ENCODE measurements at regions not wholly inside any gene's neighbourhood (a gene's known extent, or its start where the extent isn't known, plus 50 kb on each side); places are given as distances from the start of the nearest gene placed in this dataset.

- TF ChIP-seq SNAI2 (CRISPR knock-in tag; IDR thresholded peaks at IDR 0.05), result no peak
- no peak for TF ChIP-seq ZFP30 (CRISPR knock-in tag; IDR thresholded peaks at IDR 0.05)
- no peak for TF ChIP-seq CSDC2 (CRISPR knock-in tag; IDR thresholded peaks at IDR 0.05)
- no peak for TF ChIP-seq ZC3H10 (CRISPR knock-in tag; IDR thresholded peaks at IDR 0.05)
- TF ChIP-seq, protein P1, sequence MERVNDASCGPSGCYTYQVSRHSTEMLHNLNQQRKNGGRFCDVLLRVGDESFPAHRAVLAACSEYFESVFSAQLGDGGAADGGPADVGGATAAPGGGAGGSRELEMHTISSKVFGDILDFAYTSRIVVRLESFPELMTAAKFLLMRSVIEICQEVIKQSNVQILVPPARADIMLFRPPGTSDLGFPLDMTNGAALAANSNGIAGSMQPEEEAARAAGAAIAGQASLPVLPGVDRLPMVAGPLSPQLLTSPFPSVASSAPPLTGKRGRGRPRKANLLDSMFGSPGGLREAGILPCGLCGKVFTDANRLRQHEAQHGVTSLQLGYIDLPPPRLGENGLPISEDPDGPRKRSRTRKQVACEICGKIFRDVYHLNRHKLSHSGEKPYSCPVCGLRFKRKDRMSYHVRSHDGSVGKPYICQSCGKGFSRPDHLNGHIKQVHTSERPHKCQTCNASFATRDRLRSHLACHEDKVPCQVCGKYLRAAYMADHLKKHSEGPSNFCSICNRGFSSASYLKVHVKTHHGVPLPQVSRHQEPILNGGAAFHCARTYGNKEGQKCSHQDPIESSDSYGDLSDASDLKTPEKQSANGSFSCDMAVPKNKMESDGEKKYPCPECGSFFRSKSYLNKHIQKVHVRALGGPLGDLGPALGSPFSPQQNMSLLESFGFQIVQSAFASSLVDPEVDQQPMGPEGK (CRISPR knock-in tag; IDR thresholded peaks at IDR 0.05; ENCODE audit: borderline replicate concordance), result no peak
- no peak for TF ChIP-seq ZNF8 (CRISPR knock-in tag; IDR thresholded peaks at IDR 0.05)
- TF ChIP-seq CSRNP3 (CRISPR knock-in tag; IDR thresholded peaks at IDR 0.05), result no peak
- no peak for TF ChIP-seq OSR1 (CRISPR knock-in tag; IDR thresholded peaks at IDR 0.05)
- no peak for TF ChIP-seq ARNTL (CRISPR knock-in tag; IDR thresholded peaks at IDR 0.05; ENCODE audit: borderline replicate concordance, low read depth)
- TF ChIP-seq, protein P2, sequence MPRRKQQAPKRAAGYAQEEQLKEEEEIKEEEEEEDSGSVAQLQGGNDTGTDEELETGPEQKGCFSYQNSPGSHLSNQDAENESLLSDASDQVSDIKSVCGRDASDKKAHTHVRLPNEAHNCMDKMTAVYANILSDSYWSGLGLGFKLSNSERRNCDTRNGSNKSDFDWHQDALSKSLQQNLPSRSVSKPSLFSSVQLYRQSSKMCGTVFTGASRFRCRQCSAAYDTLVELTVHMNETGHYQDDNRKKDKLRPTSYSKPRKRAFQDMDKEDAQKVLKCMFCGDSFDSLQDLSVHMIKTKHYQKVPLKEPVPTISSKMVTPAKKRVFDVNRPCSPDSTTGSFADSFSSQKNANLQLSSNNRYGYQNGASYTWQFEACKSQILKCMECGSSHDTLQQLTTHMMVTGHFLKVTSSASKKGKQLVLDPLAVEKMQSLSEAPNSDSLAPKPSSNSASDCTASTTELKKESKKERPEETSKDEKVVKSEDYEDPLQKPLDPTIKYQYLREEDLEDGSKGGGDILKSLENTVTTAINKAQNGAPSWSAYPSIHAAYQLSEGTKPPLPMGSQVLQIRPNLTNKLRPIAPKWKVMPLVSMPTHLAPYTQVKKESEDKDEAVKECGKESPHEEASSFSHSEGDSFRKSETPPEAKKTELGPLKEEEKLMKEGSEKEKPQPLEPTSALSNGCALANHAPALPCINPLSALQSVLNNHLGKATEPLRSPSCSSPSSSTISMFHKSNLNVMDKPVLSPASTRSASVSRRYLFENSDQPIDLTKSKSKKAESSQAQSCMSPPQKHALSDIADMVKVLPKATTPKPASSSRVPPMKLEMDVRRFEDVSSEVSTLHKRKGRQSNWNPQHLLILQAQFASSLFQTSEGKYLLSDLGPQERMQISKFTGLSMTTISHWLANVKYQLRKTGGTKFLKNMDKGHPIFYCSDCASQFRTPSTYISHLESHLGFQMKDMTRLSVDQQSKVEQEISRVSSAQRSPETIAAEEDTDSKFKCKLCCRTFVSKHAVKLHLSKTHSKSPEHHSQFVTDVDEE (CRISPR knock-in tag; IDR thresholded peaks at IDR 0.05), result no peak
- TF ChIP-seq, protein P3, sequence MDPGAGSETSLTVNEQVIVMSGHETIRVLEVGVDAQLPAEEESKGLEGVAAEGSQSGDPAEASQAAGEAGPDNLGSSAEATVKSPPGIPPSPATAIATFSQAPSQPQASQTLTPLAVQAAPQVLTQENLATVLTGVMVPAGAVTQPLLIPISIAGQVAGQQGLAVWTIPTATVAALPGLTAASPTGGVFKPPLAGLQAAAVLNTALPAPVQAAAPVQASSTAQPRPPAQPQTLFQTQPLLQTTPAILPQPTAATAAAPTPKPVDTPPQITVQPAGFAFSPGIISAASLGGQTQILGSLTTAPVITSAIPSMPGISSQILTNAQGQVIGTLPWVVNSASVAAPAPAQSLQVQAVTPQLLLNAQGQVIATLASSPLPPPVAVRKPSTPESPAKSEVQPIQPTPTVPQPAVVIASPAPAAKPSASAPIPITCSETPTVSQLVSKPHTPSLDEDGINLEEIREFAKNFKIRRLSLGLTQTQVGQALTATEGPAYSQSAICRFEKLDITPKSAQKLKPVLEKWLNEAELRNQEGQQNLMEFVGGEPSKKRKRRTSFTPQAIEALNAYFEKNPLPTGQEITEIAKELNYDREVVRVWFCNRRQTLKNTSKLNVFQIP (CRISPR knock-in tag; IDR thresholded peaks at IDR 0.05; ENCODE audit: borderline replicate concordance, low read depth), result no peak
- TF ChIP-seq PPARA (CRISPR knock-in tag; IDR thresholded peaks at IDR 0.05; ENCODE audit: borderline replicate concordance), result no peak
- no peak for TF ChIP-seq ZNF565 (CRISPR knock-in tag; conservative IDR thresholded peaks at IDR 0.05; ENCODE audit: low read depth)
Observed at GRCh38 chr4:3701736-3702560, 64.2 kb upstream of the ADRA2C start.
